H1 (cell line): ENCODE measurements at regions not wholly inside any gene's neighbourhood (a gene's known extent, or its start where the extent isn't known, plus 50 kb on each side); places are given as distances from the start of the nearest gene placed in this dataset.

Source experiments
- CTCF ChIA-PET: fragments of 300-600 bp; sonication (Branson Sonifier 250); formaldehyde crosslinking; loops from one replicate; lab custom pipeline; 2021; ENCODE audit not compliant: partially characterized antibody; lab: Charles Lee
- POLR2A ChIA-PET: fragments of 300-600 bp; sonication (Branson Sonifier 250); formaldehyde crosslinking; loops from one replicate; lab custom pipeline; 2021; ENCODE audit warnings: inconsistent platforms; ENCODE audit not compliant: partially characterized antibody; lab: Charles Lee
- DNase-seq, 2 experiments: peaks; one replicate each; pipeline versions ENCODE4 v3.0.0 to v3.0.0-alpha.2; 2010 to 2022; ENCODE audit warnings: low spot score in 2 of 2, low read depth in 1 of 2, mixed read lengths in 1 of 2
- FAIRE-seq: peaks from 2 replicates; lab custom pipeline; 2011; peaks lifted over from hg19 to GRCh38; lab: Jason Lieb, UNC
- H2AFZ ChIP-seq: 2 replicates; pipeline ENCODE4 v1.8.1; 2012; ENCODE audit warnings: low read length, inconsistent platforms
- H2AK5ac ChIP-seq: 2 replicates; pipeline ENCODE4 v1.6.1; 2013; ENCODE audit warnings: low read depth, low read length
- H2BK120ac ChIP-seq: replicated peaks from 2 replicates; pipeline ENCODE3; 2013; ENCODE audit warnings: low read depth, low read length, inconsistent platforms
- H2BK12ac ChIP-seq: 2 replicates; pipeline ENCODE4 v1.6.1; 2013; ENCODE audit warnings: low read depth, low read length
- H2BK15ac ChIP-seq: 2 replicates; pipeline ENCODE4 v1.6.1; 2013; ENCODE audit warnings: low read length
- H2BK20ac ChIP-seq: 2 replicates; pipeline ENCODE4 v1.6.1; 2013; ENCODE audit warnings: low read length
- H2BK5ac ChIP-seq: 2 replicates; pipeline ENCODE4 v1.6.1; 2013; ENCODE audit warnings: low read depth, low read length
- H3K14ac ChIP-seq: 2 replicates; pipeline ENCODE4 v1.6.1; 2013; ENCODE audit warnings: inconsistent platforms; ENCODE audit not compliant: insufficient read length
- H3K18ac ChIP-seq: 2 replicates; pipeline ENCODE4 v1.6.1; 2013; ENCODE audit warnings: low read length; ENCODE audit errors: extremely low read depth
- H3K23ac ChIP-seq: 2 replicates; pipeline ENCODE4 v1.6.1; 2013; ENCODE audit warnings: inconsistent platforms; ENCODE audit not compliant: insufficient read length
- H3K23me2 ChIP-seq: 2 replicates; pipeline ENCODE4 v1.6.1; 2013; ENCODE audit warnings: low read depth, low read length
- H3K27ac ChIP-seq: 2 replicates; pipeline ENCODE4 v1.6.1; 2011; ENCODE audit warnings: low read depth, low read length, inconsistent platforms
- H3K27me3 ChIP-seq, 4 experiments: replicated peaks in 1 of 4; 1 replicate in 1 of 4; 2 replicates in 3 of 4; pipeline versions ENCODE4 v1.6.1 to v1.8.1; 2011 to 2013; ENCODE audit warnings: low read length in 3 of 4, mild to moderate bottlenecking in 3 of 4, inconsistent platforms in 2 of 4, mixed read lengths in 2 of 4, moderate library complexity in 1 of 4; ENCODE audit not compliant: control insufficient read depth in 3 of 4, insufficient read depth in 3 of 4; ENCODE audit errors: extremely low read depth in 1 of 4
- H3K36me3 ChIP-seq, 4 experiments: 2 replicates each; pipeline versions ENCODE4 v1.6.1 to v1.8.1; 2011 to 2013; ENCODE audit warnings: mild to moderate bottlenecking in 4 of 4, low read length in 3 of 4, moderate library complexity in 2 of 4, control low read depth in 1 of 4, inconsistent platforms in 1 of 4; ENCODE audit not compliant: insufficient read depth in 4 of 4, control insufficient read depth in 2 of 4
- H3K4ac ChIP-seq: replicated peaks from 2 replicates; pipeline ENCODE3; 2013; ENCODE audit warnings: low read length, low read depth, mixed read lengths, inconsistent platforms; ENCODE audit not compliant: insufficient read length
- H3K4me1 ChIP-seq, 4 experiments: replicated peaks in 1 of 4; 1 replicate in 1 of 4; 2 replicates in 3 of 4; pipeline versions ENCODE4 v1.6.1 to v1.8.1; 2011 to 2013; ENCODE audit warnings: low read length in 3 of 4, inconsistent platforms in 2 of 4, mixed read lengths in 1 of 4; ENCODE audit not compliant: insufficient read depth in 4 of 4, control insufficient read depth in 3 of 4
- H3K4me2 ChIP-seq, 2 experiments: 2 replicates each; pipeline versions ENCODE4 v1.6.1 to v1.8.1; 2011 to 2013; ENCODE audit warnings: low read depth in 2 of 2, low read length in 2 of 2, control low read depth in 1 of 2, inconsistent platforms in 1 of 2, mild to moderate bottlenecking in 1 of 2; ENCODE audit not compliant: insufficient read depth in 1 of 2
- H3K4me3 ChIP-seq, 4 experiments: fragments of 200-600, 300-600 bp in 1 of 4; sonication (generic), shearing (Covaris generic), sonication (Bioruptor Twin) in 1 of 4; 2 replicates each; pipeline versions ENCODE4 v1.5.1 to v1.8.1; 2011 to 2016; ENCODE audit warnings: low read length in 4 of 4, low read depth in 3 of 4, control low read depth in 2 of 4, inconsistent platforms in 2 of 4, mild to moderate bottlenecking in 2 of 4, mixed read lengths in 1 of 4, moderate library complexity in 1 of 4; ENCODE audit not compliant: insufficient read depth in 2 of 4; ENCODE audit errors: extremely low read depth in 1 of 4
- H3K56ac ChIP-seq: replicated peaks from 2 replicates; pipeline ENCODE3; 2013; ENCODE audit warnings: low read depth, mild to moderate bottlenecking, mixed read lengths, low read length, inconsistent platforms; ENCODE audit not compliant: insufficient read length
- H3K79me1 ChIP-seq: 2 replicates; pipeline ENCODE4 v1.6.1; 2013; ENCODE audit warnings: low read depth, low read length, control low read depth
- H3K79me2 ChIP-seq, 2 experiments: 2 replicates each; pipeline versions ENCODE4 v1.6.1 to v1.8.1; 2012 to 2013; ENCODE audit warnings: low read length in 2 of 2, mild to moderate bottlenecking in 2 of 2, inconsistent platforms in 1 of 2; ENCODE audit not compliant: insufficient read depth in 2 of 2, control insufficient read depth in 1 of 2
- H3K9ac ChIP-seq, 4 experiments: replicated peaks in 1 of 4; 1 replicate in 1 of 4; 2 replicates in 3 of 4; pipeline versions ENCODE4 v1.6.1 to v1.8.1; 2011 to 2013; ENCODE audit warnings: low read depth in 3 of 4, low read length in 3 of 4, control low read depth in 2 of 4, mild to moderate bottlenecking in 2 of 4, moderate library complexity in 2 of 4, inconsistent platforms in 1 of 4; ENCODE audit errors: extremely low read depth in 1 of 4
- H3K9me3 ChIP-seq, 2 experiments: 2 replicates each; pipeline versions ENCODE4 v1.6.1 to v1.8.1; 2012 to 2013; ENCODE audit warnings: mild to moderate bottlenecking in 2 of 2, moderate library complexity in 2 of 2, control low read depth in 1 of 2, inconsistent platforms in 1 of 2, low read depth in 1 of 2, low read length in 1 of 2, mixed read lengths in 1 of 2; ENCODE audit not compliant: insufficient read depth in 2 of 2
- H4K20me1 ChIP-seq, 2 experiments: replicated peaks in 1 of 2; 2 replicates each; pipeline versions ENCODE3 to v1.8.1; 2011 to 2013; ENCODE audit warnings: inconsistent platforms in 2 of 2, low read length in 2 of 2, mild to moderate bottlenecking in 1 of 2; ENCODE audit not compliant: insufficient read depth in 2 of 2, control insufficient read depth in 1 of 2
- H4K5ac ChIP-seq: 2 replicates; pipeline ENCODE4 v1.6.1; 2013; ENCODE audit warnings: low read length, low read depth, mixed read lengths, inconsistent platforms; ENCODE audit not compliant: insufficient read length
- H4K8ac ChIP-seq: 2 replicates; pipeline ENCODE4 v1.8.0; 2013; ENCODE audit warnings: mild to moderate bottlenecking, moderate library complexity, low read length, inconsistent platforms; ENCODE audit not compliant: insufficient read depth; ENCODE audit errors: extremely low read depth
- H4K91ac ChIP-seq: replicated peaks from 2 replicates; pipeline ENCODE3; 2013; ENCODE audit warnings: low read length, mixed read lengths, inconsistent platforms; ENCODE audit not compliant: insufficient read length
- WGBS, 2 experiments: shearing (Covaris generic) in 1 of 2; methylation state at CpG; one replicate each; pipeline versions ENCODE4 v1.1.6 to v1.1.7; 2013 to 2015; ENCODE audit warnings: low lambda C conversion rate in 2 of 2, mixed read lengths in 2 of 2, inconsistent platforms in 1 of 2, low coverage in 1 of 2, missing lambda C conversion rate in 1 of 2; ENCODE audit not compliant: insufficient replicate concordance in 2 of 2, insufficient coverage in 1 of 2, insufficient read length in 1 of 2; ENCODE audit errors: extremely low coverage in 1 of 2, missing lambda C conversion rate in 1 of 2; 5-methylcytosine and 5-hydroxymethylcytosine counted together
- TF ChIP-seq, protein P1 (sequence below): fragments of 300-600 bp; sonication (generic); IDR thresholded peaks from 2 replicates; pipeline ENCODE4 v1.7.1; 2012; ENCODE audit warnings: low read length, moderate library complexity, mild to moderate bottlenecking, inconsistent platforms; ENCODE audit not compliant: insufficient replicate concordance

DNA sequence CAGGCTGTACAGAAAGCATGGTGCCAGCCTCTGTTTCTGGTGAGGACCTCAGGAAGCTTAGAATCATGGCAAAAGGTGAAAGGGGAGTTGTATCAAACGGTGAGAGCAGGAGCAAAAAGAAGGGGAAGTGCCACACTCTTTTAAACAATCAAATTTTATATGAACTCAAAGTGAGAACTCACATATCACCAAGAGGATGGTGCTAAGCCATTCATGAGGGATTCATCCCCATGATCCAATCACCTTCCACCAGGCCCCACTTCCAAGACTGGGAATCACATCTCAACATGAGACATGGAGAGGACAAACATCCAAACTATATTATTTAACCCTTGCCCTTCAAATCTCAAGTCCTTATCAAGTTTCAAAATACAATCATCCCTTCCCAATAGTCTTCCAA, 836.7 kb downstream of the SLITRK5 start:
- no peak overlapping the region for H2BK12ac ChIP-seq
- H3K9me3 ChIP-seq: peaks cover 27 to 28% of the 10 kb centered on the region in 2 experiments
- no peak overlapping the region for H3K4ac ChIP-seq
- H3K9ac ChIP-seq: no peak overlapping the region
- H2AFZ ChIP-seq: no peak overlapping the region
- H3K79me2 ChIP-seq: no peaks in the 10 kb centered on the region
- no peak overlapping the region for H3K23ac ChIP-seq
- no peak overlapping the region for H3K4me3 ChIP-seq
- WGBS, 2 experiments: 81% methylated on average over 1 of the region's 1 CpG; no CpG with 5 or more reads in 1 of the 2 experiments
- no peaks in the 10 kb centered on the region for H3K27me3 ChIP-seq
- POLR2A ChIA-PET: no interaction called here
- no peak overlapping the region for H3K14ac ChIP-seq
- H3K79me1 ChIP-seq: no peaks in the 10 kb centered on the region
- FAIRE-seq: no peak
- H3K56ac ChIP-seq: no peak overlapping the region
- no peak overlapping the region for H4K8ac ChIP-seq
- no peaks in the 10 kb centered on the region for H3K23me2 ChIP-seq
- peaks cover 0 to 5% (median under 1%) of the 10 kb centered on the region in 4 experiments; a peak in 1 of 7 replicates for H3K4me1 ChIP-seq
- no peak overlapping the region for H2BK5ac ChIP-seq
- DNase-seq: no peak
- H3K27ac ChIP-seq: no peak overlapping the region
- no peaks in the 10 kb centered on the region for H4K20me1 ChIP-seq
- H2BK20ac ChIP-seq: no peak overlapping the region
- CTCF ChIA-PET: no interaction called here
- no peak overlapping the region for H3K4me2 ChIP-seq
- H4K91ac ChIP-seq: no peak overlapping the region
- no peak overlapping the region for H4K5ac ChIP-seq
- H2AK5ac ChIP-seq: no peak overlapping the region
- no peak overlapping the region for H2BK15ac ChIP-seq
- H3K36me3 ChIP-seq: peaks cover 0 to 8% (median 3%) of the 10 kb centered on the region in 4 experiments; a peak in 5 of 8 replicates
- H2BK120ac ChIP-seq: no peak overlapping the region
- H3K18ac ChIP-seq: no peak overlapping the region
- TF ChIP-seq, protein P1, sequence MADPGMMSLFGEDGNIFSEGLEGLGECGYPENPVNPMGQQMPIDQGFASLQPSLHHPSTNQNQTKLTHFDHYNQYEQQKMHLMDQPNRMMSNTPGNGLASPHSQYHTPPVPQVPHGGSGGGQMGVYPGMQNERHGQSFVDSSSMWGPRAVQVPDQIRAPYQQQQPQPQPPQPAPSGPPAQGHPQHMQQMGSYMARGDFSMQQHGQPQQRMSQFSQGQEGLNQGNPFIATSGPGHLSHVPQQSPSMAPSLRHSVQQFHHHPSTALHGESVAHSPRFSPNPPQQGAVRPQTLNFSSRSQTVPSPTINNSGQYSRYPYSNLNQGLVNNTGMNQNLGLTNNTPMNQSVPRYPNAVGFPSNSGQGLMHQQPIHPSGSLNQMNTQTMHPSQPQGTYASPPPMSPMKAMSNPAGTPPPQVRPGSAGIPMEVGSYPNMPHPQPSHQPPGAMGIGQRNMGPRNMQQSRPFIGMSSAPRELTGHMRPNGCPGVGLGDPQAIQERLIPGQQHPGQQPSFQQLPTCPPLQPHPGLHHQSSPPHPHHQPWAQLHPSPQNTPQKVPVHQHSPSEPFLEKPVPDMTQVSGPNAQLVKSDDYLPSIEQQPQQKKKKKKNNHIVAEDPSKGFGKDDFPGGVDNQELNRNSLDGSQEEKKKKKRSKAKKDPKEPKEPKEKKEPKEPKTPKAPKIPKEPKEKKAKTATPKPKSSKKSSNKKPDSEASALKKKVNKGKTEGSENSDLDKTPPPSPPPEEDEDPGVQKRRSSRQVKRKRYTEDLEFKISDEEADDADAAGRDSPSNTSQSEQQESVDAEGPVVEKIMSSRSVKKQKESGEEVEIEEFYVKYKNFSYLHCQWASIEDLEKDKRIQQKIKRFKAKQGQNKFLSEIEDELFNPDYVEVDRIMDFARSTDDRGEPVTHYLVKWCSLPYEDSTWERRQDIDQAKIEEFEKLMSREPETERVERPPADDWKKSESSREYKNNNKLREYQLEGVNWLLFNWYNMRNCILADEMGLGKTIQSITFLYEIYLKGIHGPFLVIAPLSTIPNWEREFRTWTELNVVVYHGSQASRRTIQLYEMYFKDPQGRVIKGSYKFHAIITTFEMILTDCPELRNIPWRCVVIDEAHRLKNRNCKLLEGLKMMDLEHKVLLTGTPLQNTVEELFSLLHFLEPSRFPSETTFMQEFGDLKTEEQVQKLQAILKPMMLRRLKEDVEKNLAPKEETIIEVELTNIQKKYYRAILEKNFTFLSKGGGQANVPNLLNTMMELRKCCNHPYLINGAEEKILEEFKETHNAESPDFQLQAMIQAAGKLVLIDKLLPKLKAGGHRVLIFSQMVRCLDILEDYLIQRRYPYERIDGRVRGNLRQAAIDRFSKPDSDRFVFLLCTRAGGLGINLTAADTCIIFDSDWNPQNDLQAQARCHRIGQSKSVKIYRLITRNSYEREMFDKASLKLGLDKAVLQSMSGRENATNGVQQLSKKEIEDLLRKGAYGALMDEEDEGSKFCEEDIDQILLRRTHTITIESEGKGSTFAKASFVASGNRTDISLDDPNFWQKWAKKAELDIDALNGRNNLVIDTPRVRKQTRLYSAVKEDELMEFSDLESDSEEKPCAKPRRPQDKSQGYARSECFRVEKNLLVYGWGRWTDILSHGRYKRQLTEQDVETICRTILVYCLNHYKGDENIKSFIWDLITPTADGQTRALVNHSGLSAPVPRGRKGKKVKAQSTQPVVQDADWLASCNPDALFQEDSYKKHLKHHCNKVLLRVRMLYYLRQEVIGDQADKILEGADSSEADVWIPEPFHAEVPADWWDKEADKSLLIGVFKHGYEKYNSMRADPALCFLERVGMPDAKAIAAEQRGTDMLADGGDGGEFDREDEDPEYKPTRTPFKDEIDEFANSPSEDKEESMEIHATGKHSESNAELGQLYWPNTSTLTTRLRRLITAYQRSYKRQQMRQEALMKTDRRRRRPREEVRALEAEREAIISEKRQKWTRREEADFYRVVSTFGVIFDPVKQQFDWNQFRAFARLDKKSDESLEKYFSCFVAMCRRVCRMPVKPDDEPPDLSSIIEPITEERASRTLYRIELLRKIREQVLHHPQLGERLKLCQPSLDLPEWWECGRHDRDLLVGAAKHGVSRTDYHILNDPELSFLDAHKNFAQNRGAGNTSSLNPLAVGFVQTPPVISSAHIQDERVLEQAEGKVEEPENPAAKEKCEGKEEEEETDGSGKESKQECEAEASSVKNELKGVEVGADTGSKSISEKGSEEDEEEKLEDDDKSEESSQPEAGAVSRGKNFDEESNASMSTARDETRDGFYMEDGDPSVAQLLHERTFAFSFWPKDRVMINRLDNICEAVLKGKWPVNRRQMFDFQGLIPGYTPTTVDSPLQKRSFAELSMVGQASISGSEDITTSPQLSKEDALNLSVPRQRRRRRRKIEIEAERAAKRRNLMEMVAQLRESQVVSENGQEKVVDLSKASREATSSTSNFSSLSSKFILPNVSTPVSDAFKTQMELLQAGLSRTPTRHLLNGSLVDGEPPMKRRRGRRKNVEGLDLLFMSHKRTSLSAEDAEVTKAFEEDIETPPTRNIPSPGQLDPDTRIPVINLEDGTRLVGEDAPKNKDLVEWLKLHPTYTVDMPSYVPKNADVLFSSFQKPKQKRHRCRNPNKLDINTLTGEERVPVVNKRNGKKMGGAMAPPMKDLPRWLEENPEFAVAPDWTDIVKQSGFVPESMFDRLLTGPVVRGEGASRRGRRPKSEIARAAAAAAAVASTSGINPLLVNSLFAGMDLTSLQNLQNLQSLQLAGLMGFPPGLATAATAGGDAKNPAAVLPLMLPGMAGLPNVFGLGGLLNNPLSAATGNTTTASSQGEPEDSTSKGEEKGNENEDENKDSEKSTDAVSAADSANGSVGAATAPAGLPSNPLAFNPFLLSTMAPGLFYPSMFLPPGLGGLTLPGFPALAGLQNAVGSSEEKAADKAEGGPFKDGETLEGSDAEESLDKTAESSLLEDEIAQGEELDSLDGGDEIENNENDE: no peak
